Inflammatory macrophage (primary cell): ENCODE measurements at regions not wholly inside any gene's neighbourhood (a gene's known extent, or its start where the extent isn't known, plus 50 kb on each side); places are given as distances from the start of the nearest gene placed in this dataset.

ENCODE experiments used
- DNase-seq, 2 donors: peaks; one replicate each; pipeline ENCODE4 v3.0.0-alpha.2; 2020 to 2022

GRCh38 chr4:81874661-81875515 is 403.2 kb upstream of the RASGEF1B start:
- DNase-seq, result no peak

GRCh38 chr4:81870275-81870674 is 398.6 kb upstream of the RASGEF1B start:
- DNase-seq, result no peak

GRCh38 chr4:81860111-81860510 is 388.4 kb upstream of the RASGEF1B start:
- DNase-seq, result no peak

- DNase-seq, result no peak
These were observed 382.7 kb upstream of the RASGEF1B start for GRCh38 chr4:81854406-81854805.

GRCh38 chr4:81852031-81852715 is 380.5 kb upstream of the RASGEF1B start:
- no peak for DNase-seq

- no peak for DNase-seq
These were observed 379.0 kb upstream of the RASGEF1B start for GRCh38 chr4:81850701-81851100.

- DNase-seq, result no peak
These were observed 374.1 kb upstream of the RASGEF1B start for GRCh38 chr4:81845761-81846160.

- DNase-seq, result no peak
These were observed 373.6 kb upstream of the RASGEF1B start for GRCh38 chr4:81845273-81845672.

GRCh38 chr4:81844717-81845116 is 373.0 kb upstream of the RASGEF1B start:
- DNase-seq, result peak; percentile 88 to 91

GRCh38 chr4:81839347-81840042 is 367.8 kb upstream of the RASGEF1B start:
- DNase-seq, result no peak

- DNase-seq, result no peak
These were observed 366.9 kb upstream of the RASGEF1B start for GRCh38 chr4:81838586-81838985.

- no peak for DNase-seq
These were observed 365.0 kb upstream of the RASGEF1B start for GRCh38 chr4:81836716-81837115.

- DNase-seq, result no peak
These were observed 361.9 kb upstream of the RASGEF1B start for GRCh38 chr4:81833576-81833975.

- no peak for DNase-seq
These were observed 357.3 kb upstream of the RASGEF1B start for GRCh38 chr4:81828991-81829390.

GRCh38 chr4:81827577-81828202 is 356.0 kb upstream of the RASGEF1B start:
- peak in 1 of 2 donors; percentile 6 for DNase-seq

- DNase-seq, result no peak
These were observed 355.2 kb upstream of the RASGEF1B start for GRCh38 chr4:81826817-81827424.

GRCh38 chr4:81826335-81826734 is 354.6 kb upstream of the RASGEF1B start:
- DNase-seq, result peak in 1 of 2 donors; percentile 12

- no peak for DNase-seq
These were observed 346.7 kb upstream of the RASGEF1B start for GRCh38 chr4:81818385-81818920.

- DNase-seq, result no peak
These were observed 344.5 kb upstream of the RASGEF1B start for GRCh38 chr4:81816031-81816761.

GRCh38 chr4:81814987-81815541 is 343.4 kb upstream of the RASGEF1B start:
- DNase-seq, result peak; percentile 23 to 64
